NCI-H1436 (cell line): ENCODE measurements at regions not wholly inside any gene's neighbourhood (a gene's known extent, or its start where the extent isn't known, plus 50 kb on each side); places are given as distances from the start of the nearest gene placed in this dataset.

Experiments
- DNase-seq: peaks from one replicate; lab custom pipeline; 2025; lab: John Stamatoyannopoulos, UW

- no peak for DNase-seq
These were observed 451.3 kb downstream of the NTRK3 start for GRCh38 chr15:87805117-87805820.

- DNase-seq = no peak
These were observed 452.1 kb downstream of the NTRK3 start for GRCh38 chr15:87804451-87804850.

DNA sequence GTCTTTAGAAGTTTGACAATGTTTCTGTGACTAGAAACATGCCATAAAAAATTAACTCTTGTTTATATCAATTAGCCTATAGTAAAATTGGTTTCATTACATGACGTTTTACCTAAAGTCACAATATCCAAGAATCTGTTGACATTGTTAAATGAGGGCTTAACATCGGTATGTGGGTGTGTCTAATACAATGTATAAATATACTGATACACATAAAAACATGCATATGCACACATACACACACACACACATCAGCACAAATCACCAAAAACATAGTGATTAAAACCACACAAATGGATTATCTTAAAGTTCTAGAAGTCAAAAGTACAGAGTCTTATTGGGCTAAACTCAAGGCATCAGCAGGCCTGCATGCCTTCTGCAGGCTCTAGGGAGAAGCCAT lies 456.7 kb downstream of the NTRK3 start:
- DNase-seq = no peak

- no peak for DNase-seq
These were observed 457.1 kb downstream of the NTRK3 start for GRCh38 chr15:87799428-87799827.

DNA sequence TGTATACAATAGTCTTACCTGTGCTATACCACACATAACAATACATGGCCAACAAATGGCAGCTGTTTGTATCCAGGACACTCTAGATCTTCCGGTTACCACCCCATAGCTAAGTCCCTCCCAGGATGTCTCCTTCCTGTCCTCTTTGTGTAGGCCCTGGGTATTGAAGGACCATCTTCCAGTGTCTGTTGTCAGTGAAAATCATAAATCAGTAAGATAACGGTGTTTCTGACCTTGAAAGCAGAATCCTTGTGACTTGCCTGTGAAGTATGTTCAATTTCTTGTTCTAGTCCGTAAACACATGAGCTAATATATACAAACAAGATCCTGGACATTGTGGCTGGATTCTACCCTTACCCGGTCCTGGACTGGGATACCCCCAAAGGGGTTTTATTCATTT lies 462.8 kb downstream of the NTRK3 start:
- no peak for DNase-seq

DNA sequence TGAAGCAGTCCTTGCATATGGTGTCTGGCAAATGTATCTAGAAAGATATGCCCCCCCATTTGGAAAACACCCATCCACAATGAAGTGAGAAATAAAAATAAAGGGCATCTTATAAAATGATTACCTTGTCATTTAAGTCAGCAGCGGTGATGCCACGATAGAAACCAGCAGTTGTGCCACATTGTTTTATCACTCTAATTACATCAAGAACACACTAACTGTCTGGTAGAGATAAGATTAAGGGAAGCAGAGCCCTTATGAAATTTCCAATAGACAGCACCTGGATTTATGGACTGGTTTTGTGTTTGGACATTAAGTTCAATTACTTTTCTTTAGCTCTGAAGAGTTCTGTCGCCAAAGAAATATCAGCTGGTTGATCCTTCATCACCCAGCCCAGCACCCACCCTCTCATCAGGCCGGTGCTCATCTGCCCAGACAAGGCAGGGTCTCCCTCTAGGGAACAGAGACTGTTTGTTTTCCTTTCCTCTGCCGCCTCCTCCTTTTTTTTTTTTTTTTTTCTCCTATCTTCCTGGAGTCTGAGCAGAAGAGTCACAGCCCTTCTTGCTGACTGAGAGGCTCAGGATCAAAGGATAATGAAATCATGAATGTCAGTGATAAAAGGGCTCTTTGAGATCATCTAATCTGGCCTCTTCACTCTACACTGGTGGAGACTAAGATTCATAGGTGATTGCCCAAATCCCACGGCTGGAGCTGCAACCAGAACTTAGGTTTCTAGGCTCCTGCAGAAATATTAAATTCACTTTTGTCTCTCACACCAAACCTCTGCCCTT lies 464.1 kb downstream of the NTRK3 start:
- DNase-seq = no peak

DNA sequence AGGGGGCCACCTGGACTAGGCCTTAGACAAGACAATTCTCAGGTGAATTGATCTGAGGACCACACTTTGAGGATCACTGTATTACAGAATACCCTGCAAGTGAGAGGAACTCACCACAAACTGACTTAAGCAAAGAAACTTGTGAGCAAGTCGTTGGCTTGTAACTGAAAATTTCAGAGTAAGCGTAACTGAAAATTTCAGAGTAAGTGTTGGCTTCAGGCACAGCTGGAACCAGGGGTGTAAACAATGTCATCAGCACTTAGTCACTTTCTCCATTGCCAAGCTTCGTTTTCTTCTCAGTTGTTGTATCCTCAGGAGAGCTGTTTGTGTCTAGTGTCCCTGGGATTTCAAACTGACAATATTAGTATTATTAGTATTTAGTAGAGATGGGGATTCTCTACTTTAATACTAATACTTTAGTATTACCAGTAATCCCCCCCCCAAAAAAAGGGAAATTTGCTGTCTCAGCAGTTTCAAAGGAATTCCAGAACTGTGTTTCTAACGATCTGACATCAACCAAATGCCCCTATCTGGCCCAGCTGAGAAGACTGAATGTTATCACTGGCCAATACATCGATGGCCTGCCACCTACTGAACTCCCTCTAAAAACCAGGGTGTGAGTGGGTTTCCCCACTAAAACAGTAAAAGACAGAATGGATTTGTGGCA lies 474.4 kb downstream of the NTRK3 start:
- no peak for DNase-seq

GRCh38 chr15:87779746-87780145 lies 476.8 kb downstream of the NTRK3 start:
- DNase-seq = no peak

GRCh38 chr15:87778358-87778757 lies 478.2 kb downstream of the NTRK3 start:
- no peak for DNase-seq

DNA sequence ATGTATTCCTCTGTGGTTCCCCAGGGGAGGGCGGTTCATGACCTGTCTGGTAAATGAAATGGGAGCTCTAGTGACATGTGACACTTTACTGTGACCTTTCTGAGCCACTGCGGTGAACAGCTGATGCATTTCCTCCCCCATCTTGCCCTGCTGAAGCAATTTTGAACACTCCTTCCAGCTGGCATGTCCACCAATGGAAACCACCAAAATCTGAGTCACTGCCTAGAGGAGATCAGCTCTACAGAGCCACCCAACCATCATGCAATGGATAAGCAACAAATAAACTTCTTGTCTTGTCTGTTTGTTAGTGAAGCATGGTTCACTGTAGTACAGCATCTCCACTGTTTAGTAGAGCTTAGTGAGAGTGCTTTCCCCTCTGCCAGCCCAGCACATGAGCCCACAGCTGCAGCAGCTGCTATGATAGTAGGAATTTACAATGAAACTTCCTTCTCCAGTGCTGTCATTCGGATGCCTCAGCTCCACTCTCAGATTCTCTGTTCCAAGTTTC lies 479.4 kb downstream of the NTRK3 start:
- DNase-seq = no peak

- DNase-seq = no peak
These were observed 489.0 kb downstream of the NTRK3 start for GRCh38 chr15:87767516-87767915.

GRCh38 chr15:87764461-87765240 lies 491.9 kb downstream of the NTRK3 start:
- DNase-seq = no peak

GRCh38 chr15:87763837-87764236 lies 492.7 kb downstream of the NTRK3 start:
- no peak for DNase-seq

GRCh38 chr15:87761736-87762509 lies 494.6 kb downstream of the NTRK3 start:
- DNase-seq = no peak

DNA sequence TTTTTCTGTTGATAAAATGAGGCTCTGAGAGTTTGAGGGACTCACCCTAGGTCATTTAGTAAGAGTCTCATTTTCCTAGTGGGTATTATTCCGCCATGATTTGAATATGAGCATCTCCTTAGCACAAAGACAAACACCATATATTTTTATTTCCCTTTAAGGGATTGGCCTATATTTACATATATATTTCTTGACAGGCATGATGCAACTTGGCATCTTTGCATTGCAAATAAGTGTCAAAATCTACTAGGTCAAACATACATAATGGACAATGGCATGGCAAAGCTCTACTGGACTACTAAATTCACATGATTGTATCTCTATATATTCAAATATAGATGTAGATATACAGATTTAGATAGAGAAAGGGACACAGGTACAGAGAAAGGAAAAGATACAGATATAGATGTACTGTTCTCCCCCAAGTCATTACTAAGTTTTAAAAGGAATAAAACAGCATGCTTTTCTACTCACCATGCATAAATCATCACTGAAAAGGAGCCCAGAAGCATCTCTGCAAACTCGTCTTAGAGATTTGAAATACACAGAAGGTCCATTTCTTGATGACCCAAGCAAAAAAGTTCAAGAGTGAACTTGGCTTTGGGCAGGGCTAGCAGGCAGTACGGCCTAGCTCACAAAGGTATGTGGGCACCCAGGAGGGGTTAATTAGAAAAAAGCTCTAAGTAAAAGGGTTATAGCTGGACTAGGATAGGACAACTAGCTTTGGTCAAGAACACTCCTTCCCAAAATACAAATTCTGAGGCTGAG lies 495.8 kb downstream of the NTRK3 start:
- no peak for DNase-seq

DNA sequence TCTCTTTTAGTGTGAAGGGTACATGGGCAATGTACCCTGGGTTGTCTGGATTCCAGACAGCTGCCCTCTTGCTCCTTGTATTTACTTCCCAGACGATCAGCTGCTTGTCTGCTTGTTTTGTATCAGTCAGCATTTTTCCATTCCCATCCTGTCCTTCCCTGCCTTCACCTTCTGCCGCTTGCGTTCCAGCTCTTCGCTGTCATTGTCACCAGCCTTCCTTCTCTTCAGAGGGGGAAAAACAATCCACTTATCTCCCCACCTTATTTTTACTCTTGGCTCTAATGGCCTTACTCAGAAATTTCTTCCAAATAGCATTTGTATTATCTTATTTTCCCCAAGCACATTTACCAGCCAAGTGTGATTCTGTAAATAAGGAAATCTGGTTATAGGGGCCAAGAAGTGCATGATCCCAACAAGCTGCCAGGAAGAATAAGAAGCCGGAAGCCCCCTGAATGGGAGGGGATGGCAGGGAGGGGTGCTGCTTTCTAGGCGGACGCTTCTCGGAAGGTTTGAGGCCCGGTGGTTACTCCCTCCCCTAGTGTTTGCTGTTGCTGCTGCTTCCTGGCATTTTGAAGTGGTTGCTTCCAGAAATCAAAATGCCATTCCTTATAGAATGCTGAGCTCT lies 497.6 kb downstream of the NTRK3 start:
- no peak for DNase-seq

DNA sequence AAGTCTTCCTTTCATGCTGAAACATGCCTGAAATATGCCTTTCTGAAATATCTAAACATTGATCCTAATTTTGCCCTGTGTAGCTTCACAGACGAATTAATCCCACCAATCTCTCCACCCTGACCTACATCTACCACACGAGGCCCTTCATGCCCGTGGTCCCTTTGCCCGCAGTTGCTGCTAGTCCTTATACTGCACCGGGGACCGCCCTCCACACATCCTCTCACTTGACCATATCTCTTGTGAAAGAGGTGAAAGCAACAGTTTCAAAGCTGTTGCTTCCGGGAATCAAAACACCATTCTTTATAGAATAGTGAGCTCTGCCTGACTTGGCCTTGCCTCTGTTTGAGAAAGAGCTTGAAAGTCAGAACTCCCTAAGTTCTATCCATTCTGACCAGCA lies 499.5 kb downstream of the NTRK3 start:
- no peak for DNase-seq

DNA sequence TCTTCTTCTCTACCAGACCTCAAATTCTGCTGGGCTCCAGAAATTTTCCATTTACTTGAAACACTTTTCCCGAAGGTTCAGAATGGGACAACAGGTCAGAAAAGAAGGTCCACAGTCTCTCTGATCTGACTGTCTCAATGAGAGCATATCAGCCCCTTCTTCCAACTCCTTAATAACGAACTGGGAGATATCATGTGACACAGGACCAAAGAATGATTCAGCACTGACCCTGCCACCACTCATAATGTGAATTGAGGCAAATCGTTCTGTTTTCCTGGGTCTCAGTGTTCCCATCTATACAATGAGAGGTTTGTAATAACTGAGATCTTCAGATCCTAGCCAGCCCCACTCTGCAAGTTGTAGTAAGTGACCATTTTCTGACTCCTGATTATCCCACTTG lies 500.5 kb downstream of the NTRK3 start:
- DNase-seq = no peak

DNA sequence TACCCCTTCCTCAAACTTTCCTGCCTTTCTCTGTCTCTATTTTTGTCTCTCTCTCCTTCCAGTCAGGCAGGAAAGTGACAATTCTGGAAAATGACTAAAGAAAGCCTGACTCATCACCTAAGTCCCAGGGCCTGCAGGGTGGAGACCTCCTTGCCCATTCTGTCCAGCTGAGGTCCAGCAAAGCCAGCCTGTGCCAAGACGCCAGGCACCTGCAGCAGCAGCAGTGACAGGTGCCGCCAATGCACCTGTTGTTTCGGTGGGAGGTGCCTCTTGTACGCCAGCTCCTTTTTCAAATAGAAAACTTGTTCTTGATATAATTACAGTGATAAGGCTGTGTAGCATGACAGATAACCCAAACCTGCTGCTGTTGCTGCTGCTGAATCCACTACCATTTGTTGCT lies 501.3 kb downstream of the NTRK3 start:
- no peak for DNase-seq

- no peak for DNase-seq
These were observed 503.0 kb downstream of the NTRK3 start for GRCh38 chr15:87753539-87753938.
